HUES6 (cell line): ENCODE measurements at regions not wholly inside any gene's neighbourhood (a gene's known extent, or its start where the extent isn't known, plus 50 kb on each side); places are given as distances from the start of the nearest gene placed in this dataset.
"Not testable (repeated sequence)": the region's sequence is repeated elsewhere in the genome, so short reads cannot be mapped to it uniquely, and the experiment has no call there.

Source experiments
- H3K27ac ChIP-seq: 2 replicates; pipeline ENCODE4 v1.7.0; 2013; ENCODE audit warnings: low read depth, mild to moderate bottlenecking, low read length, inconsistent platforms
- H3K27me3 ChIP-seq: 2 replicates; pipeline ENCODE4 v1.6.1; 2013; ENCODE audit warnings: low read length; ENCODE audit not compliant: control insufficient read depth, insufficient read depth
- H3K36me3 ChIP-seq: 2 replicates; pipeline ENCODE4 v1.6.1; 2013; ENCODE audit warnings: low read length; ENCODE audit not compliant: control insufficient read depth, insufficient read depth
- H3K4me1 ChIP-seq: 2 replicates; pipeline ENCODE4 v1.6.1; 2013; ENCODE audit warnings: low read length; ENCODE audit not compliant: control insufficient read depth, insufficient read depth
- H3K4me3 ChIP-seq: 2 replicates; pipeline ENCODE4 v1.5.1; 2013; ENCODE audit warnings: low read depth, low read length
- H3K9ac ChIP-seq: one replicate; pipeline ENCODE4 v1.6.1; 2013; ENCODE audit warnings: mild to moderate bottlenecking, low read length
- H3K9me3 ChIP-seq: 2 replicates; pipeline ENCODE4 v1.6.1; 2013; ENCODE audit warnings: low read depth, low read length; ENCODE audit not compliant: control insufficient read depth, insufficient read depth

DNA sequence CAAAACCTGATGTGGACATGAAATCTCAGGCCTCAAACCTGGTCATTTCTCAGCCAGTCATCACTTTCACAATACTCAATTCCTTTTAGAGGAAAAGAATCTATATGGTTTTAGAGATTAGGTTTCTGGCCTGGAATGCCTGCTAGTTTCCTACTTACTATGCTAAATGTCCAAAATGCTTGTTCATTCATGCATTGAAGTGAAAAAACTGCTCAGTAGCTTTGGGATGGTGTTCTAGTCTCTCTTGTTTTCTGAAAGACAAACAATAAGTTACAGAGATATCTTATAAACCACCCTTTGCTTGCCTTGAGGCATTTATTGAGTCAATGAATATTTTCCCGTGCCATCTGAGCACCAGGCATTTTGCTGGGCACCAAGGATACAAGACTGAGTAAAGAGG, 1146.5 kb upstream of the GOT2 start:
- Histone ChIP-seq H3K9me3 (no peaks in the 10 kb centered on the region), H3K4me1 (no peaks in the 10 kb centered on the region; the same call in 1 of the 2 replicates), H3K9ac (no peak overlapping the region), H3K27ac (no peak overlapping the region), H3K27me3 (no peaks in the 10 kb centered on the region), H3K4me3 (no peak overlapping the region), H3K36me3 (no peaks in the 10 kb centered on the region)

DNA sequence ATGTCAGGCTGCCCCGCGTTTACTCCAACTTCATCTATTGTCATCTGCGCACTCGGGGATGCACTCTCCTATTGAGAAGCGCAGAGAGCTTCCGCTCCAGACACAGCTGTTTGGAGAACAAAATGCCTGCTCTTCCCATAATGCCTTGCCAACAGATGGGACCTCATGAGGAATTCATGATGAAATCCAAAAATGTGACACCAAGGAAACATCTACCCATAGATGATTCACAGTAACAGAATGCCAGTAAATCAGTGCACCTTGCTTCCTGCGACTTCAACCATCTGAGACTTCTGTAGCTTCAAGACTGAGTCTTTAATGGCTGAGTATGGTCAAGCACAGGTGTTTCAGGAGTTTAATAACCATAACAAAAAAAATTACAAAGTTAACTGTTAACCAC, 1144.9 kb upstream of the GOT2 start:
- H3K27me3 ChIP-seq, result no peaks in the 10 kb centered on the region
- H3K9me3 ChIP-seq, result no peaks in the 10 kb centered on the region
- H3K4me3 ChIP-seq, result no peak overlapping the region
- no peak overlapping the region for H3K9ac ChIP-seq
- H3K36me3 ChIP-seq, result no peaks in the 10 kb centered on the region
- H3K4me1 ChIP-seq, result no peaks in the 10 kb centered on the region; the same call in 1 of the 2 replicates
- H3K27ac ChIP-seq, result no peak overlapping the region

DNA sequence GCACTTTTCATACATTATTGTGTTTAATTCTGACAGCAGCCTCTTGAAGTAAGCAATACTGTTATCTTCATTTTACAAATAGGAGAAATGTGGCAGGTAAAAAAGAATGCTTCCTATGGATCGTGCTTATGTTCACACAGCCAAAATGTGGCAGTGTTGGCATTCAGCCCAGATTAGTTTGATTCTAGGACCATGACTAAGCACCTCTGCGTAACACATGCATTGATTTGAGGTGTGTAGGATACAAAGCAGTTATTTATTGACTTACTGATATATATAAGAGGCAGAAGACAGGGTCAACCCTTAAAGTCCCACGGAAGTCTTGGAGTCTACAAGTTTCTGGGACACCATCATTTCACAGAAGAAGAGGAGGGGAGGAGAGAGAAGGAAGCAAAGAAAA, 1144.4 kb upstream of the GOT2 start:
- Histone ChIP-seq H3K27ac (no peak overlapping the region), H3K27me3 (no peaks in the 10 kb centered on the region), H3K4me1 (no peaks in the 10 kb centered on the region; the same call in 1 of the 2 replicates), H3K36me3 (no peaks in the 10 kb centered on the region), H3K9ac (no peak overlapping the region), H3K9me3 (no peaks in the 10 kb centered on the region), H3K4me3 (no peak overlapping the region)

GRCh38 chr16:59864981-59865666, 1131.0 kb upstream of the GOT2 start:
- no peaks in the 10 kb centered on the region for H3K36me3 ChIP-seq
- no peak overlapping the region for H3K4me3 ChIP-seq
- no peaks in the 10 kb centered on the region for H3K9me3 ChIP-seq
- H3K27me3 ChIP-seq, result no peaks in the 10 kb centered on the region
- no peak overlapping the region for H3K9ac ChIP-seq
- H3K4me1 ChIP-seq, result no peaks in the 10 kb centered on the region
- no peak overlapping the region for H3K27ac ChIP-seq

GRCh38 chr16:59859676-59860402, 1125.7 kb upstream of the GOT2 start:
- Histone ChIP-seq H3K27ac (no peak overlapping the region), H3K9ac (no peak overlapping the region)

DNA sequence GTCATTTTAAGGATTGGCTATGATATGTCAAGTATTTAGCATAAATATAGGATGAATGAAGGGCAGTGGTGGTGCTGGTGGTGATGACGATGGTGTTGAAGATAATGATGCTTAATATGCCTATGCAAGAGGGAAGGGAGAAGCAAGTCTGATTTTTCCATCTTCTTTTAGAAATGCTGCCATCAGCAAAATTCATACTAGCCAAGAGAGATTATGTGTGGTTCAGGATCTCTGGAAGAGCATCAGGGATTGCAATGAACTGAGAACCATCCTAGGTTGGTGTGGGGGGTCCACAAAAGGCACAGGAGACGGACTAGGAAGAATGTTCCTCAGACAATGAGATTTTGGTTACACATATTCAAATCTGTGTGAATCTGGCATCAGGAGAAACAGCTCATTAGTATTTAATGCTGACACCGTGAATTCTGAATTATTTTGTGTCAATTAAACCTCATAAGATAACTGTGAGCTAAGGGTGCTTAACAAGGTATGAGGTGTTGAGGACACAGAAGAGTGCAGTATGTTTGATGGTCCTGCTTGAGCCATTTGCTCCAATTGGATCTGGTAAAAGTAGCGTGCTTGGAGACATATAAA, 1120.8 kb upstream of the GOT2 start:
- Histone ChIP-seq H3K27ac (no peak overlapping the region), H3K36me3 (no peaks in the 10 kb centered on the region), H3K4me3 (no peak overlapping the region), H3K9me3 (no peaks in the 10 kb centered on the region), H3K4me1 (no peaks in the 10 kb centered on the region), H3K9ac (no peak overlapping the region), H3K27me3 (no peaks in the 10 kb centered on the region)

More at GRCh38 chr16:59859676-59860402, 1125.7 kb upstream of the GOT2 start:
- Histone ChIP-seq H3K27me3 (no peaks in the 10 kb centered on the region), H3K9me3 (no peaks in the 10 kb centered on the region), H3K4me1 (no peaks in the 10 kb centered on the region), H3K4me3 (no peak overlapping the region), H3K36me3 (no peaks in the 10 kb centered on the region)

- Histone ChIP-seq H3K36me3 (no peaks in the 10 kb centered on the region), H3K4me1 (no peaks in the 10 kb centered on the region), H3K27me3 (no peaks in the 10 kb centered on the region), H3K9ac (no peak overlapping the region), H3K27ac (no peak overlapping the region), H3K4me3 (no peak overlapping the region), H3K9me3 (no peaks in the 10 kb centered on the region)
These were observed 1115.6 kb upstream of the GOT2 start for GRCh38 chr16:59849716-59850115.

GRCh38 chr16:59848296-59848695, 1114.2 kb upstream of the GOT2 start:
- Histone ChIP-seq H3K4me3 (no peak overlapping the region), H3K4me1 (no peaks in the 10 kb centered on the region), H3K27ac (no peak overlapping the region)

GRCh38 chr16:59840169-59840568, 1106.1 kb upstream of the GOT2 start:
- Histone ChIP-seq H3K4me3 (no peak overlapping the region), H3K27me3 (no peaks in the 10 kb centered on the region), H3K4me1 (no peaks in the 10 kb centered on the region), H3K9ac (no peak overlapping the region), H3K36me3 (no peaks in the 10 kb centered on the region), H3K9me3 (peaks cover 9% of the 10 kb centered on the region; the same call in 1 of the 2 replicates), H3K27ac (no peak overlapping the region)

More at GRCh38 chr16:59848296-59848695, 1114.2 kb upstream of the GOT2 start:
- H3K27me3 ChIP-seq, result no peaks in the 10 kb centered on the region
- H3K9me3 ChIP-seq, result peaks cover 2% of the 10 kb centered on the region; the same call in 1 of the 2 replicates
- no peaks in the 10 kb centered on the region for H3K36me3 ChIP-seq
- no peak overlapping the region for H3K9ac ChIP-seq

DNA sequence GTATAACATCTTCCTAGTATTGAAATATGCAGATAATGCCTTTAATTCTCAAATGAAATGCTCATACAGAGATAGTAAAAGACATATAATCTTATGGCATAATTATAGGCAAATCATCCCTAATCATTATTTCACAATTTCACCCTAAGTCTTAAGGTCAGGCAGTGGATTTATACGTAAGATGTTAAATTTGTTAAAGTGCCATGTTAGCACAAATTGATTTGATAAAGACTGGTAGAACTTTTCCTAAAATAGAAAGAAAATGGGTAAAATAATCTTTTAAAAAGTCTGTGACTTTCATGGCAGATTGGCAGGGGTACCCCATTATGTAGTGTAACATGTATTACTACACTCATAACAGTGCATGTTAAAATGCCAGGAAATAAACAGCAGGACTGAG, 1092.7 kb upstream of the GOT2 start:
- Histone ChIP-seq H3K9me3 (no peaks in the 10 kb centered on the region), H3K4me1 (no peaks in the 10 kb centered on the region), H3K9ac (no peak overlapping the region), H3K27ac (no peak overlapping the region), H3K4me3 (no peak overlapping the region), H3K27me3 (no peaks in the 10 kb centered on the region), H3K36me3 (no peaks in the 10 kb centered on the region)

GRCh38 chr16:59809488-59809887, 1075.4 kb upstream of the GOT2 start:
- H3K27ac ChIP-seq, H3K36me3 ChIP-seq, H3K4me1 ChIP-seq, H3K9ac ChIP-seq, H3K4me3 ChIP-seq, H3K9me3 ChIP-seq, H3K27me3 ChIP-seq: not testable (repeated sequence)
